RWPE2 (cell line): ENCODE measurements at regions not wholly inside any gene's neighbourhood (a gene's known extent, or its start where the extent isn't known, plus 50 kb on each side); places are given as distances from the start of the nearest gene placed in this dataset.
"Not testable (repeated sequence)": the region's sequence is repeated elsewhere in the genome, so short reads cannot be mapped to it uniquely, and the experiment has no call there.

Experiments
- ATAC-seq: fragments of 200-7000 bp; cut with Tn5 transposase; 3 replicates; pipeline ENCODE4 v1.9.1; 2021; ENCODE audit warnings: low read depth
- DNase-seq: peaks from one replicate; pipeline ENCODE4 v3.0.0-alpha.2; 2020; ENCODE audit warnings: low spot score
- H3K27ac ChIP-seq: fragments of 450-650 bp; 2 replicates; pipeline ENCODE4 v1.5.1; 2017; ENCODE audit warnings: mild to moderate bottlenecking; ENCODE audit not compliant: poor library complexity, severe bottlenecking
- H3K27me3 ChIP-seq: fragments of 250-450 bp; sonication (Bioruptor Pico); 2 replicates; pipeline ENCODE4 v1.5.1; 2021; ENCODE audit warnings: mild to moderate bottlenecking, moderate library complexity; ENCODE audit not compliant: insufficient read depth, poor library complexity, severe bottlenecking
- H3K36me3 ChIP-seq: fragments of 250-450 bp; sonication (Bioruptor Pico); 2 replicates; pipeline ENCODE4 v1.5.1; 2020; ENCODE audit warnings: low read depth, mild to moderate bottlenecking, moderate library complexity
- H3K4me1 ChIP-seq: fragments of 250-450 bp; sonication (Bioruptor Pico); 2 replicates; pipeline ENCODE4 v1.5.1; 2021; ENCODE audit warnings: mild to moderate bottlenecking, moderate library complexity; ENCODE audit not compliant: insufficient read depth, poor library complexity, severe bottlenecking
- H3K4me3 ChIP-seq: fragments of 250-450 bp; sonication (Bioruptor Pico); 2 replicates; pipeline ENCODE4 v1.5.1; 2021; ENCODE audit warnings: mild to moderate bottlenecking, moderate library complexity; ENCODE audit not compliant: severe bottlenecking
- H3K9me3 ChIP-seq: fragments of 250-450 bp; sonication (Bioruptor Pico); 2 replicates; pipeline ENCODE4 v1.5.1; 2021; ENCODE audit warnings: mild to moderate bottlenecking, moderate library complexity; ENCODE audit not compliant: severe bottlenecking
- TF ChIP-seq, protein P1 (sequence below): fragments of 450-650 bp; IDR thresholded peaks from one replicate; pipeline ENCODE4 v1.5.1; 2017; ENCODE audit warnings: mild to moderate bottlenecking, moderate library complexity; ENCODE audit not compliant: poor library complexity, severe bottlenecking

DNA sequence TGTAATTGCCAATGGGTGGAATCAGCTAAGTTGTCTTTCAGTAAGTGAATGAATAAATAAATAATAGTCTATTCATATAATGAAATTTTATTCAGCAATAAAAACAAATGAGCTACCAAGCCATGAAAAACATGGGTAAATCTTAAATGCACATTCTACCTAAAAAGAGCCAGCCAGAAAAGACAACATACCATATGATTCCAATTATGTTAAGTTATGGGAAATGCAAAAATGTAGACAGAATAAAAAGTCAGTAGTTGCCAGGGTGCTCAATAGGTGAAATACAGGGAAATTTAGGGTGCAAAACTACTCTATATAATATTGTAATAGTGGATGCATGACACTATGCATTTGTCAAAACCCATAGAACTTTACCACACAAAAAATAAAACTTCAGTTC lies 277.2 kb upstream of the EPHA6 start:
- ATAC-seq = no peak
- H3K36me3 ChIP-seq = no peaks in the 10 kb centered on the region
- no peaks in the 10 kb centered on the region for H3K4me1 ChIP-seq
- H3K27me3 ChIP-seq = no peaks in the 10 kb centered on the region
- no peak overlapping the region for H3K27ac ChIP-seq
- no peaks in the 10 kb centered on the region for H3K9me3 ChIP-seq
- DNase-seq = no peak
- H3K4me3 ChIP-seq = no peak overlapping the region
- TF ChIP-seq, protein P1, sequence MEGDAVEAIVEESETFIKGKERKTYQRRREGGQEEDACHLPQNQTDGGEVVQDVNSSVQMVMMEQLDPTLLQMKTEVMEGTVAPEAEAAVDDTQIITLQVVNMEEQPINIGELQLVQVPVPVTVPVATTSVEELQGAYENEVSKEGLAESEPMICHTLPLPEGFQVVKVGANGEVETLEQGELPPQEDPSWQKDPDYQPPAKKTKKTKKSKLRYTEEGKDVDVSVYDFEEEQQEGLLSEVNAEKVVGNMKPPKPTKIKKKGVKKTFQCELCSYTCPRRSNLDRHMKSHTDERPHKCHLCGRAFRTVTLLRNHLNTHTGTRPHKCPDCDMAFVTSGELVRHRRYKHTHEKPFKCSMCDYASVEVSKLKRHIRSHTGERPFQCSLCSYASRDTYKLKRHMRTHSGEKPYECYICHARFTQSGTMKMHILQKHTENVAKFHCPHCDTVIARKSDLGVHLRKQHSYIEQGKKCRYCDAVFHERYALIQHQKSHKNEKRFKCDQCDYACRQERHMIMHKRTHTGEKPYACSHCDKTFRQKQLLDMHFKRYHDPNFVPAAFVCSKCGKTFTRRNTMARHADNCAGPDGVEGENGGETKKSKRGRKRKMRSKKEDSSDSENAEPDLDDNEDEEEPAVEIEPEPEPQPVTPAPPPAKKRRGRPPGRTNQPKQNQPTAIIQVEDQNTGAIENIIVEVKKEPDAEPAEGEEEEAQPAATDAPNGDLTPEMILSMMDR = no peak

DNA sequence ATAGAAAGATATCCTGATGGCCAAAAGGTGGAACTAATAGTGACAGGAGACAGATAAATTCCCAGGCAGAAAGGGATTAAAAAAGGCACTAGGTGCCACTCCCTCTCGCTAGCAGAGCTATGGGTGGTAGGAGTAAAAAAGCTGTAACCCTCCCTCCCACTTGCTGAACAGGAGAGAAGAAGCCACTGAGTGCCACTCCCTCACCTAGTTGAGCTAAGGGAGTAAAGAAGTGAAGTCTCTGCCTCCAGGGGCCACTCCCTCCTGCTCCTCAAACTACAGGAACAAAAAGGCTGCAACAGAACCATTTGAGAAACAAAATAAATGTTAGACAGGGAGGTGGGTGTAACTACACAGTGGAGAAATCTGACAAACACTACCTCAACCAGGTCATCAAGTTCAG lies 276.2 kb upstream of the EPHA6 start:
- Histone ChIP-seq H3K36me3 (no peaks in the 10 kb centered on the region), H3K27me3 (no peaks in the 10 kb centered on the region), H3K27ac (no peak overlapping the region), H3K4me3 (no peak overlapping the region), H3K9me3 (no peaks in the 10 kb centered on the region), H3K4me1 (no peaks in the 10 kb centered on the region)
- TF ChIP-seq, protein P1 = no peak
- no peak for ATAC-seq
- no peak for DNase-seq

DNA sequence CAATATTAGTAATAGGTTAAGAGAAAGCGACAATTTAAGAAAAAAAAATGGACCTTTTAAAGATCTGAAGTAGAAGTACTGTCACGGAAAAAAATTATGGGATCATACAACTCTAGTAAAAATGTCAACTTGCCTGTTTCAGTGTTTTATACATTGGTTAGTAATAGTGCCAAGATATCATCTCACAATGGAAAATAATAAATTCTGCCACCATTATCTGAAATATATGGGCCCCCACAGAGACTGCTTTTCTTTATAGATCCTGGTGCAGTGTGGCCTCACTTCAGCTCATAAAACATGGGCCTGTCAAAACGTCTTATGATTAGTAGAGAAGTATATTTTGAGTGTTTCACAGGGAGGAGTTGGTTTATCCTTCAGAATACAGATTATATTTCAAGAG lies 266.3 kb upstream of the EPHA6 start:
- Histone ChIP-seq H3K27me3 (no peaks in the 10 kb centered on the region), H3K27ac (no peak overlapping the region), H3K36me3 (no peaks in the 10 kb centered on the region), H3K9me3 (no peaks in the 10 kb centered on the region), H3K4me1 (no peaks in the 10 kb centered on the region), H3K4me3 (no peak overlapping the region)
- no peak for ATAC-seq
- DNase-seq = no peak
- TF ChIP-seq, protein P1 = no peak

DNA sequence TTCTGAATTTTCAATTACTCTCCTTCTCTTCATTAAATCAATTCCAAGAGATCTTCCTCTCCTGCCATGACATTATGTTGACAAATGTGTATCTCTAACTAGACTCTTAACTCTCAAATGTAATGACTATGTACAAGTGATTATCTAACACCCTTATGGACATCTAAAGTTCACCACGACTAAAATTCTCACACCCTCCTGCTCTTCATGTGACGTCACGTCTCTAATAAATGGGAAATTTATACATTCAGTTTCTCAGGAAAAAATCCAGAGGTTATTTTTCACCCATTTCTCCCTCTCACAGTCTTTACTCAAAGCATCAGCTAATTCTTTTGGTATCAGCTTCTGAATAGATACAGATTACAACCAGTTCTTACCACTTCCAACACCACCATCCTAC lies 237.5 kb upstream of the EPHA6 start:
- TF ChIP-seq, protein P1 = no peak
- peaks cover 2% of the 10 kb centered on the region for H3K27me3 ChIP-seq
- no peak overlapping the region for H3K27ac ChIP-seq
- ATAC-seq (no peak), DNase-seq (no peak)
- no peaks in the 10 kb centered on the region for H3K9me3 ChIP-seq
- no peaks in the 10 kb centered on the region for H3K4me1 ChIP-seq
- no peak overlapping the region for H3K4me3 ChIP-seq
- H3K36me3 ChIP-seq = no peaks in the 10 kb centered on the region

DNA sequence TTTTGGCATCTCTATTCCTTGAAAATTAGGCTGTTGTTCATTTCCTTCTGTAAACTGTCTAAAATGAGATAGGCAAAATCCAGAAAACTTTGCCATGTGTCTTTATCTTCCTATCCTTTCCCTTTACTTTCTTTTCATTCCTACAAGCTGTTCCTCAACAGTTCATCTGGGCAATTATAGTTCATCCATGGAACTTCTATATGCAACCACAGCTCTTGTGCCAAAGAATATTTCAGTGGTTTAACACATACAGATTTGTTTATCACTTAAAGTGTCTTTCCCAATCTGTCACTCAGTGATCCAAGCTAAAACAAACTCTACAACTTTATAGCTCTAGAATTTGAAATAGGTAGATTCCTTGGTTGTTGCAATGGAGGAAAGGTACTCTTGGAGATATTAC lies 230.3 kb upstream of the EPHA6 start:
- no peak for DNase-seq
- Histone ChIP-seq H3K4me1 (no peaks in the 10 kb centered on the region), H3K36me3 (no peaks in the 10 kb centered on the region), H3K9me3 (no peaks in the 10 kb centered on the region), H3K27ac (no peak overlapping the region), H3K27me3 (peaks cover 2% of the 10 kb centered on the region), H3K4me3 (no peak overlapping the region)
- ATAC-seq = no peak
- TF ChIP-seq, protein P1 = no peak

DNA sequence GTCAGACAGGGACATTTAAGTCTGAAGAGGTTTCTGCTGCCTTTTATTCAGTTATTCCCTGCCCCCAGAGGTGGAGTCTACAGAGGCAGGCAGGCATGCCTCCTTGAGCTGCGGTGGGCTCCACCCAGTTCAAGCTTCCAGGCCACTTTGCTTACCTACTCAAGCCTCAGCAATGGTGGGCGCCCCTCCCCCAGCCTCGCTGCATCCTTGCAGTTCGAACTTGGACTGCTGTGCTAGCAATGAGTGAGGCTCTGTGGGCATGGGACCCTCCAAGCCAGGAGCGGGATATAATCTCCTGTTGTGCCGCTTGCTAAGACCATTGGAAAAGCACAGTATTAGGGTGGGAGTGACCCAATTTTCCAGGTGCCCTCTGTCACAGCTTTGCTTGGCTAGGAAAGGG lies 207.5 kb upstream of the EPHA6 start:
- not testable (repeated sequence) for H3K9me3 ChIP-seq, H3K4me3 ChIP-seq, ATAC-seq, H3K36me3 ChIP-seq, H3K4me1 ChIP-seq, H3K27ac ChIP-seq, H3K27me3 ChIP-seq, DNase-seq
